ENCODE measurements at regions not wholly inside any gene's neighbourhood (a gene's known extent, or its start where the extent isn't known, plus 50 kb on each side); places are given as distances from the start of the nearest gene placed in this dataset.

- no peaks in the 10 kb centered on the region for H3K36me3 ChIP-seq
Observed at GRCh38 chr2:3965211-3965610, 261.8 kb downstream of the DCDC2C start.

GRCh38 chr2:3965953-3966352 is 262.6 kb downstream of the DCDC2C start:
- no peaks in the 10 kb centered on the region for H3K9me3 ChIP-seq
- no peaks in the 10 kb centered on the region for H3K27me3 ChIP-seq
- intact Hi-C loops (cut with DNase I), result loop anchor here (10.0 kb wide), 1 partner anchor 1399 kb away; no protein-coding TSS in a partner anchor
- no peak for DNase-seq
- no peak overlapping the region for H3K4me3 ChIP-seq (replicated peaks in 1 of 3)
- no peaks in the 10 kb centered on the region for H3K36me3 ChIP-seq
- peaks cover 7 to 16% of the 10 kb centered on the region in 2 donors for H3K4me1 ChIP-seq
- 94 to 96% methylated on average over 5 of the region's 5 CpGs for WGBS, 2 donors
- H3K27ac ChIP-seq, result no peak overlapping the region
- no peak for TF ChIP-seq POLR2A (IDR thresholded peaks at IDR 0.05)
- TF ChIP-seq, protein P1, sequence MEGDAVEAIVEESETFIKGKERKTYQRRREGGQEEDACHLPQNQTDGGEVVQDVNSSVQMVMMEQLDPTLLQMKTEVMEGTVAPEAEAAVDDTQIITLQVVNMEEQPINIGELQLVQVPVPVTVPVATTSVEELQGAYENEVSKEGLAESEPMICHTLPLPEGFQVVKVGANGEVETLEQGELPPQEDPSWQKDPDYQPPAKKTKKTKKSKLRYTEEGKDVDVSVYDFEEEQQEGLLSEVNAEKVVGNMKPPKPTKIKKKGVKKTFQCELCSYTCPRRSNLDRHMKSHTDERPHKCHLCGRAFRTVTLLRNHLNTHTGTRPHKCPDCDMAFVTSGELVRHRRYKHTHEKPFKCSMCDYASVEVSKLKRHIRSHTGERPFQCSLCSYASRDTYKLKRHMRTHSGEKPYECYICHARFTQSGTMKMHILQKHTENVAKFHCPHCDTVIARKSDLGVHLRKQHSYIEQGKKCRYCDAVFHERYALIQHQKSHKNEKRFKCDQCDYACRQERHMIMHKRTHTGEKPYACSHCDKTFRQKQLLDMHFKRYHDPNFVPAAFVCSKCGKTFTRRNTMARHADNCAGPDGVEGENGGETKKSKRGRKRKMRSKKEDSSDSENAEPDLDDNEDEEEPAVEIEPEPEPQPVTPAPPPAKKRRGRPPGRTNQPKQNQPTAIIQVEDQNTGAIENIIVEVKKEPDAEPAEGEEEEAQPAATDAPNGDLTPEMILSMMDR (IDR thresholded peaks at IDR 0.05), result no peak

More at GRCh38 chr2:3965211-3965610, 261.8 kb downstream of the DCDC2C start:
- no peak for DNase-seq
- Histone ChIP-seq H3K9me3 (no peaks in the 10 kb centered on the region), H3K4me3 (replicated peaks in 1 of 3) (no peak overlapping the region), H3K27me3 (no peaks in the 10 kb centered on the region), H3K27ac (no peak overlapping the region), H3K4me1 (peaks cover 6 to 14% of the 10 kb centered on the region in 2 donors)
- WGBS, 2 donors, result 91 to 92% methylated on average over 10 of the region's 10 CpGs
- intact Hi-C loops (cut with DNase I), result loop anchor here (10.0 kb wide), 1 partner anchor 1400 kb away; no protein-coding TSS in a partner anchor
- TF ChIP-seq POLR2A (IDR thresholded peaks at IDR 0.05), result no peak
- TF ChIP-seq, protein P1 (IDR thresholded peaks at IDR 0.05), result no peak

DNA sequence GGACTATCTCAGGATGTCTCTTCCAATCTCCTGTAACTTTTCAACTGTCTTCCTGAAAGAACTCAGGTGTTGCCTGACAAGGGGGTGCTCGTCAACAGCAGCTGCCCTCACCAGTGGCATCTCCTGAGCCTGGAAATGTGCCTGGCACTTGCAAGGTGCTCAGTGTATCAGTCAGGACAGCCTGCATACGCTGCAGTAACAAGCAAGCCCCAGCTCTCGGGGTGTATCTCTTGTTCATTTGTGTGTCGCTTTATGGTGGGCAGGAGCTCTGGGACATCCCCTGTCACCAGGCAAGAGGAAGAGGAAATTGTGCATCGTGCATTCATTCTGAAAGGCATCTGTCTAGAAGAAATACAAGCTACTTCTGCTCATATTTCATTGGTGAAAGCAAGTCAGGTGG is 263.1 kb downstream of the DCDC2C start:
- Histone ChIP-seq H3K36me3 (no peaks in the 10 kb centered on the region), H3K4me1 (peaks cover 10 to 20% of the 10 kb centered on the region in 2 donors), H3K4me3 (replicated peaks in 1 of 3) (no peak overlapping the region), H3K9me3 (no peaks in the 10 kb centered on the region), H3K27me3 (no peaks in the 10 kb centered on the region), H3K27ac (no peak overlapping the region)
- TF ChIP-seq, protein P1 (IDR thresholded peaks at IDR 0.05), result no peak
- TF ChIP-seq POLR2A (IDR thresholded peaks at IDR 0.05), result no peak
- WGBS, 2 donors, result 86 to 92% methylated on average over 5 of the region's 5 CpGs
- intact Hi-C loops (cut with DNase I), result loop anchor here (10.0 kb wide), 1 partner anchor 1398 kb away; no protein-coding TSS in a partner anchor
- DNase-seq, result no peak

GRCh38 chr2:3968736-3969135 is 265.4 kb downstream of the DCDC2C start:
- Histone ChIP-seq H3K9me3 (no peaks in the 10 kb centered on the region), H3K27ac (no peak overlapping the region), H3K27me3 (no peaks in the 10 kb centered on the region), H3K36me3 (no peaks in the 10 kb centered on the region), H3K4me3 (replicated peaks in 1 of 3) (no peak overlapping the region), H3K4me1 (peaks cover 10 to 20% of the 10 kb centered on the region in 2 donors)
- TF ChIP-seq POLR2A (IDR thresholded peaks at IDR 0.05), result no peak
- TF ChIP-seq, protein P1 (IDR thresholded peaks at IDR 0.05), result no peak
- intact Hi-C loops (cut with DNase I), result loop anchor here (10.0 kb wide), 1 partner anchor 1396 kb away; no protein-coding TSS in a partner anchor
- 38 to 62% methylated on average over 4 to 6 of the region's 6 CpGs for WGBS, 2 donors
- no peak for DNase-seq

DNA sequence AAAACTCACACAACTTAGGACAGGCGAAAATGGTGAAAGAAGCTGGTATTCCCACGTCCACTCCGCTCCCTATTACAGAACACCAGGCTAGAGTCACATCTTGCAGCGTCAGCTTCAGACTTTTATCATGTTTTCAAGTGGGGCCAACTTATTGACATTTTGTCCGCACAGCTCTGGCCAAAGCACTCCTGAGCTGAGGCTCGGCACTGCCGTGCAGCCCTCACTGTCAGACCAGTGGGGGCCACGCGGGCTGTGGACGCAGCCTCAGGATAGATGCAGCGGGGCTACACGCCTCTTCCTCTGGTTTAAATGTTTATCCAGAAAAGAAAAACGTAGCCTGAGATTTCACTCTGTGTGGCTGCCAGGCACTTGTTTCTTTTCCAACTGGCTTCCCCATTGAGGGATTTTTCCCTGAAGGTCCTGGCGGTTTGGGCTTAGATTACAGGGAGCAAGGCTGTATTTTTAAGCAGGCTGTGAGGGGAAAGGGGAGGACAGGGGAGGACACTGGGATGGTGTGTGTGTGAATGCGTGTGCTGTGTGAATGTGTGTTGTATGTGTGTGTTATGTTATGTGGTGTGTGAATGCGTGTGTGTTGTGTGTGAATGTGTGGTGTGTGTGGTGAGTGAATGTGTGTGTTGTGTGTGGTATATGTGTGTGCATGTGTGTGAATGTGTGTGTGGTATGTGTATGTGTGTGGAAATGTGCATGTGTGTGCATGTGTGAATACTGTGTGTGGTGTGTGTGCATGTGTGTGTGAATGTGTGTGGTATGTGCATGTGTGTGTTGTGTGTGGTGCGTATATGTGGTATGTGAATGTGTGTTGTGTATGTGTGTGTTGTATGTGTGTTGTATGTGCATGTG is 267.6 kb downstream of the DCDC2C start:
- 33 to 37% methylated on average over 17 of the region's 17 CpGs for WGBS, 2 donors
- intact Hi-C loops (cut with DNase I), result no loop called here
- TF ChIP-seq, protein P1 (IDR thresholded peaks at IDR 0.05), result no peak
- TF ChIP-seq POLR2A (IDR thresholded peaks at IDR 0.05), result no peak
- H3K4me3 ChIP-seq (replicated peaks in 1 of 3), result no peak overlapping the region
- H3K27ac ChIP-seq, result no peak overlapping the region
- no peak for DNase-seq
- H3K36me3 ChIP-seq, result no peaks in the 10 kb centered on the region
- H3K27me3 ChIP-seq, result no peaks in the 10 kb centered on the region
- H3K9me3 ChIP-seq, result no peaks in the 10 kb centered on the region
- peaks cover 18 to 29% of the 10 kb centered on the region in 2 donors for H3K4me1 ChIP-seq

Measured in thyroid gland (tissue), 4 donors.